K562 (cell line): ENCODE measurements at regions not wholly inside any gene's neighbourhood (a gene's known extent, or its start where the extent isn't known, plus 50 kb on each side); places are given as distances from the start of the nearest gene placed in this dataset.

Experiments
- ATAC-seq: fragments of 200-7000 bp; cut with Tn5 transposase; 3 replicates; pipeline ENCODE4 v1.9.1; 2020; ENCODE audit warnings: moderate library complexity
- BruUV-seq: library from RNA; stranded (reverse); fragments of 400-500 nt; replicated peaks from 2 replicates; lab custom pipeline; 2021; lab: Mats Ljungman, UMichigan
- CTCF ChIA-PET: fragments of 300-600 bp; formaldehyde crosslinking; extraction: SDS; loops from one replicate; lab custom pipeline; 2021; ENCODE audit warnings: low intra/inter-chr PET ratio; lab: Yijun Ruan, JAX
- POLR2A ChIA-PET: fragments of 300-600, 350-650 bp; sonication (Branson Sonifier 250); formaldehyde crosslinking; extraction: SDS; loops from one replicate; lab custom pipeline; 2021; ENCODE audit warnings: antibody characterized with exemption, inconsistent platforms; lab: Yijun Ruan, JAX
- DNase-seq, 4 experiments: peaks; one replicate each; pipeline versions ENCODE4 v3.0.0 to v3.0.0-alpha.2; 2011 to 2018; ENCODE audit warnings: low spot score in 3 of 4, mixed read lengths in 3 of 4; ENCODE audit errors: extremely low read depth in 1 of 4
- FAIRE-seq: peaks from 2 replicates; lab custom pipeline; 2011; peaks lifted over from hg19 to GRCh38; lab: Jason Lieb, UNC
- H2AFZ ChIP-seq: 2 replicates; pipeline ENCODE4 v1.6.0; 2011; ENCODE audit warnings: low read depth, low read length, control low read depth, inconsistent platforms
- H3K27ac ChIP-seq: fragments of 200-600 bp; 3 replicates; pipeline ENCODE4 v1.8.0; 2011; ENCODE audit warnings: low read depth, mild to moderate bottlenecking, control low read depth, inconsistent platforms, low read length, moderate library complexity, mixed read lengths; ENCODE audit errors: extremely low read depth
- H3K27me3 ChIP-seq, 2 experiments: fragments of 300-600 bp in 1 of 2; 2 replicates in 1 of 2; 3 replicates in 1 of 2; pipeline versions ENCODE4 v1.6.0 to v1.8.0; 2011; ENCODE audit warnings: inconsistent platforms in 2 of 2, low read length in 2 of 2, mild to moderate bottlenecking in 1 of 2, mixed read lengths in 1 of 2, moderate library complexity in 1 of 2; ENCODE audit not compliant: control insufficient read depth in 2 of 2, insufficient read depth in 2 of 2
- H3K36me3 ChIP-seq: fragments of 300-600 bp; 3 replicates; pipeline ENCODE4 v1.8.0; 2011; ENCODE audit warnings: mild to moderate bottlenecking, low read length, inconsistent platforms; ENCODE audit not compliant: control insufficient read depth, insufficient read depth
- H3K4me1 ChIP-seq, 2 experiments: fragments of 200-600 bp in 1 of 2; replicated peaks in 1 of 2; 2 replicates in 1 of 2; 3 replicates in 1 of 2; pipeline versions ENCODE4 v1.5.1 to v1.8.0; 2011; ENCODE audit warnings: inconsistent platforms in 2 of 2, low read length in 2 of 2, mild to moderate bottlenecking in 1 of 2, mixed read lengths in 1 of 2, moderate library complexity in 1 of 2; ENCODE audit not compliant: control insufficient read depth in 2 of 2, insufficient read depth in 2 of 2
- H3K4me2 ChIP-seq: 2 replicates; pipeline ENCODE4 v1.6.1; 2011; ENCODE audit warnings: low read length, control low read depth, inconsistent platforms, mixed read lengths; ENCODE audit not compliant: insufficient read depth
- H3K4me3 ChIP-seq: fragments of 200-600 bp; sonication (generic), shearing (Covaris generic); 2 replicates; pipeline ENCODE4 v1.5.1; 2016; ENCODE audit warnings: control low read depth, inconsistent platforms
- H3K79me2 ChIP-seq: fragments of 200-600 bp; 3 replicates; pipeline ENCODE4 v1.8.0; 2011; ENCODE audit warnings: low read length, inconsistent platforms; ENCODE audit not compliant: control insufficient read depth, insufficient read depth
- H3K9ac ChIP-seq, 2 experiments: 2 replicates each; pipeline versions ENCODE4 v1.6.0 to v1.6.1; 2011; ENCODE audit warnings: low read depth in 2 of 2, low read length in 2 of 2, control low read depth in 1 of 2, inconsistent platforms in 1 of 2, mild to moderate bottlenecking in 1 of 2, mixed read lengths in 1 of 2; ENCODE audit not compliant: insufficient read depth in 1 of 2
- H3K9me1 ChIP-seq: one replicate; pipeline ENCODE4 v1.6.0; 2011; ENCODE audit warnings: inconsistent platforms, mild to moderate bottlenecking, low read length, moderate library complexity; ENCODE audit not compliant: control insufficient read depth, insufficient read depth
- H3K9me3 ChIP-seq: replicated peaks from 2 replicates; pipeline ENCODE4 v1.5.1; 2011; ENCODE audit warnings: low read depth, low read length, inconsistent platforms; ENCODE audit not compliant: control insufficient read depth, insufficient read depth
- H4K20me1 ChIP-seq: replicated peaks from 2 replicates; pipeline ENCODE4 v1.6.1; 2011; ENCODE audit warnings: low read length, inconsistent platforms, mixed read lengths; ENCODE audit not compliant: control insufficient read depth, insufficient read depth
- E2F4 ChIP-seq: sonication (generic); formaldehyde crosslinking; IDR thresholded peaks from 2 replicates; pipeline ENCODE4 v1.8.0; 2022; ENCODE audit warnings: mild to moderate bottlenecking, low read depth, missing genetic modification reagents
- ELF1 ChIP-seq: fragments of 200-800 bp; sonication (Bioruptor generic); IDR thresholded peaks from 2 replicates; pipeline ENCODE4 v1.6.1; 2016; ENCODE audit warnings: missing genetic modification characterization, missing compliant biosample characterization
- HES1 ChIP-seq: fragments of 450-650 bp; IDR thresholded peaks from 2 replicates; pipeline ENCODE4 v1.6.1; 2016; ENCODE audit warnings: low read depth, mild to moderate bottlenecking, moderate library complexity
- MAFF ChIP-seq: IDR thresholded peaks from 2 replicates; pipeline ENCODE4 v1.6.1; 2012; ENCODE audit warnings: low read length, improper control_type of control experiment
- MCM7 ChIP-seq, 2 experiments: fragments of 450-650 bp; IDR thresholded peaks; 2 replicates each; pipeline ENCODE4 v1.6.1; 2016 to 2018
- U2AF1 ChIP-seq: fragments of 200-400 bp; formaldehyde crosslinking; optimal IDR thresholded peaks from 2 replicates; pipeline ENCODE3; 2017; ENCODE audit warnings: mild to moderate bottlenecking, low read depth, low read length, moderate library complexity
- ZBTB33 ChIP-seq: sonication (generic); formaldehyde crosslinking; IDR thresholded peaks from 2 replicates; pipeline ENCODE4 v1.8.1; 2023; ENCODE audit warnings: mild to moderate bottlenecking, missing genetic modification reagents
- ZNF384 ChIP-seq: IDR thresholded peaks from 2 replicates; pipeline ENCODE4 v1.6.1; 2012; ENCODE audit warnings: low read depth, low read length, improper control_type of control experiment
- ZNF444 ChIP-seq: fragments of 250-450 bp; sonication (Bioruptor Pico); IDR thresholded peaks from 2 replicates; pipeline ENCODE4 v1.4.0; 2020; ENCODE audit warnings: mild to moderate bottlenecking, moderate library complexity
- WGBS: fragments of 100-300 bp; shearing (Covaris generic); methylation state at CpG from one replicate; pipeline ENCODE4 v1.1.6; 2016; ENCODE audit warnings: low coverage, mixed read lengths; ENCODE audit not compliant: insufficient coverage; ENCODE audit errors: missing lambda C conversion rate; 5-methylcytosine and 5-hydroxymethylcytosine counted together
- in situ Hi-C: fragments of 300-500 bp; cut with MboI; formaldehyde crosslinking; loops from 4 replicates; pipeline ENCODE4 v1.15.0; 2018; ENCODE audit warnings: inconsistent platforms, mixed read lengths
- intact Hi-C: fragments of 100-400 bp; cut with micrococcal nuclease; formaldehyde crosslinking; loops from 2 replicates; pipeline ENCODE4 v1.14.2; 2022

- TF ChIP-seq HES1 = no peak
These were observed 204.1 kb upstream of the HAAO start (continued) for GRCh38 chr2:42996528-42996927.

GRCh38 chr2:42995752-42996422 lies 203.5 kb upstream of the HAAO start:
- WGBS = 62% methylated on average over 1 of the region's 1 CpG
- Histone ChIP-seq H3K4me2 (no peak overlapping the region), H3K4me1 (peaks cover 0 to 9% of the 10 kb centered on the region in 2 experiments; a peak in 2 of 5 replicates), H3K9me1 (no peaks in the 10 kb centered on the region), H3K9ac (no peak overlapping the region), H4K20me1 (no peaks in the 10 kb centered on the region), H3K9me3 (peaks cover 2% of the 10 kb centered on the region; the same call in 1 of the 2 replicates), H3K4me3 (no peak overlapping the region), H3K27me3 (no peaks in the 10 kb centered on the region), H3K27ac (no peak overlapping the region), H3K79me2 (no peaks in the 10 kb centered on the region), H3K36me3 (no peaks in the 10 kb centered on the region), H2AFZ (no peak overlapping the region)
- intact Hi-C loops (no loop called here), in situ Hi-C loops (no loop called here)
- no peak for FAIRE-seq
- ChIA-PET CTCF (no interaction called here), POLR2A (no interaction called here)
- no peak for DNase-seq
- no peak for ATAC-seq
- BruUV-seq = no TSS peak
- no peak for TF ChIP-seq MCM7 (IDR thresholded peaks at IDR 0.05)
- no peak for TF ChIP-seq ZNF384
- TF ChIP-seq ZNF444 = no peak
- no peak for TF ChIP-seq ELF1 (tag)
- no peak for TF ChIP-seq MAFF
- TF ChIP-seq ZBTB33 (CRISPR knock-in tag) = no peak
- no peak for TF ChIP-seq U2AF1
- TF ChIP-seq E2F4 (CRISPR knock-in tag) = no peak
